ENCODE measurements at regions not wholly inside any gene's neighbourhood (a gene's known extent, or its start where the extent isn't known, plus 50 kb on each side); places are given as distances from the start of the nearest gene placed in this dataset.

DNA sequence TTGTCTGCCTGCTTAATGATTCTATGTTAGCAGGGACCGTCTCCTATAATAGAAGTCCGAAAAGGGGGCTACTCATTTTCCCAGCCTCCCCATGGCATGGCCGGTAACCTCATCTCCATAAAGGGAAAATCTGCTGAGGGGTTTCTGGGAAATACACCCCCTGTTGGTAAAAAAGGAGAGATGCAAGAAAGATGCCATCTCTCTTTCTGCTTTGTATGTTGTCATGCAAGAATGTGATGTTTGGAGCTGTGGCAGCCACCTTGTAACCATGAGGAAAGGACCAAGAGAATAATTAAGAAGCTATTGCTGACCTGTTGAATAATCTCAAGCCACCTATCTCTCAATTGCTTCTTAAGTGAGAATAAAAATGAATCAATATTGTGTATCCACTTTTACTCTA, 94.8 kb upstream of the XYLT1 start:
- TF ChIP-seq ZNF24 (tag by site-specific recombination; IDR thresholded peaks at IDR 0.05), result no peak
- TF ChIP-seq, protein P1, sequence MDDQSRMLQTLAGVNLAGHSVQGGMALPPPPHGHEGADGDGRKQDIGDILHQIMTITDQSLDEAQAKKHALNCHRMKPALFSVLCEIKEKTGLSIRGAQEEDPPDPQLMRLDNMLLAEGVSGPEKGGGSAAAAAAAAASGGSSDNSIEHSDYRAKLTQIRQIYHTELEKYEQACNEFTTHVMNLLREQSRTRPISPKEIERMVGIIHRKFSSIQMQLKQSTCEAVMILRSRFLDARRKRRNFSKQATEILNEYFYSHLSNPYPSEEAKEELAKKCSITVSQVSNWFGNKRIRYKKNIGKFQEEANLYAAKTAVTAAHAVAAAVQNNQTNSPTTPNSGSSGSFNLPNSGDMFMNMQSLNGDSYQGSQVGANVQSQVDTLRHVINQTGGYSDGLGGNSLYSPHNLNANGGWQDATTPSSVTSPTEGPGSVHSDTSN (CRISPR knock-in tag; IDR thresholded peaks at IDR 0.05), result no peak
- TF ChIP-seq CTCF (tag by site-specific recombination; IDR thresholded peaks at IDR 0.05), result no peak
- TF ChIP-seq ZNF146 (tag by site-specific recombination; IDR thresholded peaks at IDR 0.05), result no peak
- TF ChIP-seq ZNF785 (tag by site-specific recombination; IDR thresholded peaks at IDR 0.05), result no peak
- TF ChIP-seq ZNF555 (tag by site-specific recombination; conservative IDR thresholded peaks at IDR 0.05), result no peak
